ENCODE measurements at regions not wholly inside any gene's neighbourhood (a gene's known extent, or its start where the extent isn't known, plus 50 kb on each side); places are given as distances from the start of the nearest gene placed in this dataset.

- no peak overlapping the region for H2AK5ac ChIP-seq (ENCODE audit: insufficient read length, low read length)
- H4K20me1 ChIP-seq (ENCODE audit: control insufficient read depth, insufficient read depth, insufficient read length): no peaks in the 10 kb centered on the region
- H3T11ph ChIP-seq (ENCODE audit: low read length): no peak overlapping the region
- no peak overlapping the region for H3K4me2 ChIP-seq (ENCODE audit: insufficient read depth, insufficient read length, low read length)
- H4K8ac ChIP-seq (replicated peaks; ENCODE audit: insufficient read length, low read depth, low read length): no peak overlapping the region
- no peak overlapping the region for H2BK5ac ChIP-seq (ENCODE audit: insufficient read length, low read length)
- no peak overlapping the region for H2BK120ac ChIP-seq (ENCODE audit: low read depth, low read length, poor library complexity, severe bottlenecking)
- H3K18ac ChIP-seq (ENCODE audit: insufficient read length, low read depth, low read length): no peak overlapping the region
- TF ChIP-seq, protein P1, sequence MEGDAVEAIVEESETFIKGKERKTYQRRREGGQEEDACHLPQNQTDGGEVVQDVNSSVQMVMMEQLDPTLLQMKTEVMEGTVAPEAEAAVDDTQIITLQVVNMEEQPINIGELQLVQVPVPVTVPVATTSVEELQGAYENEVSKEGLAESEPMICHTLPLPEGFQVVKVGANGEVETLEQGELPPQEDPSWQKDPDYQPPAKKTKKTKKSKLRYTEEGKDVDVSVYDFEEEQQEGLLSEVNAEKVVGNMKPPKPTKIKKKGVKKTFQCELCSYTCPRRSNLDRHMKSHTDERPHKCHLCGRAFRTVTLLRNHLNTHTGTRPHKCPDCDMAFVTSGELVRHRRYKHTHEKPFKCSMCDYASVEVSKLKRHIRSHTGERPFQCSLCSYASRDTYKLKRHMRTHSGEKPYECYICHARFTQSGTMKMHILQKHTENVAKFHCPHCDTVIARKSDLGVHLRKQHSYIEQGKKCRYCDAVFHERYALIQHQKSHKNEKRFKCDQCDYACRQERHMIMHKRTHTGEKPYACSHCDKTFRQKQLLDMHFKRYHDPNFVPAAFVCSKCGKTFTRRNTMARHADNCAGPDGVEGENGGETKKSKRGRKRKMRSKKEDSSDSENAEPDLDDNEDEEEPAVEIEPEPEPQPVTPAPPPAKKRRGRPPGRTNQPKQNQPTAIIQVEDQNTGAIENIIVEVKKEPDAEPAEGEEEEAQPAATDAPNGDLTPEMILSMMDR (conservative IDR thresholded peaks at IDR 0.05): no peak
- Mint-ChIP-seq H3K4me1 (no peaks in the 10 kb centered on the region), H3K9me3 (no peaks in the 10 kb centered on the region), H3K27me3 (ENCODE audit: low read depth) (peaks cover 6% of the 10 kb centered on the region), H3K27ac (no peak overlapping the region), H3K4me3 (no peak overlapping the region), H3K36me3 (ENCODE audit: insufficient read depth in 1 of 3, low read depth in 3 of 3) (no peaks in the 10 kb centered on the region)
- WGBS (ENCODE audit: extremely low coverage, insufficient read length, low lambda C conversion rate): 100% methylated on average over 1 of the region's 6 CpGs
- no peaks in the 10 kb centered on the region for H3K27me3 ChIP-seq (ENCODE audit: insufficient read depth, low read length)
- no peak overlapping the region for H2BK15ac ChIP-seq (ENCODE audit: low read depth, low read length)
- no peak overlapping the region for H3K56ac ChIP-seq (ENCODE audit: insufficient read length, low read depth, low read length)
- H4K5ac ChIP-seq (ENCODE audit: insufficient read length, low read depth, low read length): no peak overlapping the region
- no peaks in the 10 kb centered on the region for H3K79me1 ChIP-seq (ENCODE audit: insufficient read depth, low read depth, low read length, poor library complexity, severe bottlenecking)
- H3K9me3 ChIP-seq (ENCODE audit: control insufficient read depth, low read depth, low read length): no peaks in the 10 kb centered on the region
- H2AFZ ChIP-seq (ENCODE audit: low read length): no peak overlapping the region
- no peak overlapping the region for H3K27ac ChIP-seq (ENCODE audit: insufficient read length, low read depth, low read length)
- no peak overlapping the region for H4K91ac ChIP-seq (ENCODE audit: insufficient read length, low read depth, low read length)
- no peak overlapping the region for H2BK12ac ChIP-seq (ENCODE audit: insufficient read length, low read depth, low read length)
- no peak overlapping the region for H2BK20ac ChIP-seq (ENCODE audit: low read depth, low read length, poor library complexity, severe bottlenecking)
- no peaks in the 10 kb centered on the region for H3K4me1 ChIP-seq (ENCODE audit: insufficient read depth, low read length)
- no peak overlapping the region for H3K23ac ChIP-seq (ENCODE audit: insufficient read length, low read depth, low read length)
- no peak overlapping the region for H3K4ac ChIP-seq (ENCODE audit: low read depth, low read length)
- DNase-seq: no peak
- no peak overlapping the region for H3K9ac ChIP-seq (ENCODE audit: extremely low read depth, insufficient read length, low read length)
- no peaks in the 10 kb centered on the region for H3K23me2 ChIP-seq (ENCODE audit: insufficient read length, low read depth, low read length, poor library complexity, severe bottlenecking)
- H3K14ac ChIP-seq (ENCODE audit: insufficient read depth, low read length): no peak overlapping the region
- no peaks in the 10 kb centered on the region for H3K79me2 ChIP-seq (ENCODE audit: insufficient read depth, low read length)
Observed at GRCh38 chr14:94890785-94891184, 120.9 kb upstream of the GSC start.

Data from H9 (cell line).